NCI-H345 treated with DMSO at 0.1 percent for 48 hours (cell line): ENCODE measurements at regions not wholly inside any gene's neighbourhood (a gene's known extent, or its start where the extent isn't known, plus 50 kb on each side); places are given as distances from the start of the nearest gene placed in this dataset.

ENCODE experiments used
- DNase-seq: peaks from one replicate; lab custom pipeline; 2025; ENCODE audit not compliant: unreplicated experiment; lab: John Stamatoyannopoulos, UW

- no peak for DNase-seq
These were observed 391.2 kb downstream of the NOVA1 start for GRCh38 chr14:26206640-26207039.

DNA sequence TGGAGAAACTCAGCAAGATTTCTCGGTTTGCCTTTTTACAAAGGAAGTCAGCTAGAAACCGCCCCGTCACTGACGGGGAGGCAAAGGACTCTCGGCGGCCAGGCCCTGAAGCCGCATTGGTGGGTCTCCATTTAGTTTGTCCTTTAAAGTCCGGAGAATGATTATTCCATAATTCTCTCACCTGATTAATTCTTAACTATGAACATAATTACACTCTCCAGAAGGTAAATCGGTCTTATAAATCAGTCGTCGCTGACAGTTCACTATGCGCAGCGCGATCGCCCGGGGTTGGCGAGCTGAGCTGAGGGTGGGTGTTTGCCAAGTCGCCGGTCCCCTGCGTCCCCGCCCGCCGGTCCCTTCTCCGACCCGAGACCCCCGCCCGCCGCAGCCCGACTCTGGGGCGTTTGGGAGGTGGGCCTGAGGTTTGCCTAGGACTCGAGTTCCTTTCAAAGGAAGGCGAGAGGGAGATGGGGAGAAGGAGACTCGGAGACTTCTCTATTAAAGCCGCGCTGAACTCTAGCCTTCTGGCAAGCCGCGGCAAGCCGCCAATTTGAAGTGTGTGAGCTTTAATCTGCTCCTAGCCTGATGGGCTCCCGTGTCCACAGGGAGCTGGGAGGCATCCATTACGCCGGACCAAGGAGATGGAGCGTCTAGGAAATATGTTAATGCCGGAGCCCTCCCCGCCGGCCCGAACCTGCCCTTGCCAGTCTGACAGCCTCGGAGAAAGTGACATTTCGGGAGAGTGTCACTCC, 392.9 kb downstream of the NOVA1 start:
- no peak for DNase-seq

- no peak for DNase-seq
These were observed 393.5 kb downstream of the NOVA1 start for GRCh38 chr14:26204366-26204727.

GRCh38 chr14:26200687-26201086, 397.1 kb downstream of the NOVA1 start:
- DNase-seq, result no peak

GRCh38 chr14:26199590-26200370, 398.1 kb downstream of the NOVA1 start:
- no peak for DNase-seq

- DNase-seq, result no peak
These were observed 398.7 kb downstream of the NOVA1 start for GRCh38 chr14:26199096-26199495.

- no peak for DNase-seq
These were observed 403.0 kb downstream of the NOVA1 start for GRCh38 chr14:26194816-26195215.

DNA sequence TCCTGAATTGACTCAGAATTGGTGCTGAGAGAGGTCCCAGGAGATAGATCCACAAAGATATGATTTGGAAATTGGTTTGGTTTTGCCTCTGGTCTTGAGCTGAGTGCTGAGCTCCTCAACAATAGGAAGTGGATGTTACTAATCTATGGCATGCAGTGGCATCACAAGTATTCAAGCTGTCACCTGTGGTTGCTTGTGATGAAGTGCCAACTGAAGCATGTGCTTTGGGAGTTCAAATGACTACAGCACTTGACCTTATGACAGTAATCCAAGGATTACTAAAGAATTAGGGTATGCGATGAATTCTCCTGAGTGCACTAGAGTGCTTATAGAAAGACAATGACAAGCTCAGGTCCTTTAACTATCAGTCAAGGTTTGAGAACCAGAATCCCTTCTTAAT, 406.2 kb downstream of the NOVA1 start:
- no peak for DNase-seq

GRCh38 chr14:26191123-26191522, 406.7 kb downstream of the NOVA1 start:
- no peak for DNase-seq

GRCh38 chr14:26190646-26191045, 407.2 kb downstream of the NOVA1 start:
- DNase-seq, result no peak

DNA sequence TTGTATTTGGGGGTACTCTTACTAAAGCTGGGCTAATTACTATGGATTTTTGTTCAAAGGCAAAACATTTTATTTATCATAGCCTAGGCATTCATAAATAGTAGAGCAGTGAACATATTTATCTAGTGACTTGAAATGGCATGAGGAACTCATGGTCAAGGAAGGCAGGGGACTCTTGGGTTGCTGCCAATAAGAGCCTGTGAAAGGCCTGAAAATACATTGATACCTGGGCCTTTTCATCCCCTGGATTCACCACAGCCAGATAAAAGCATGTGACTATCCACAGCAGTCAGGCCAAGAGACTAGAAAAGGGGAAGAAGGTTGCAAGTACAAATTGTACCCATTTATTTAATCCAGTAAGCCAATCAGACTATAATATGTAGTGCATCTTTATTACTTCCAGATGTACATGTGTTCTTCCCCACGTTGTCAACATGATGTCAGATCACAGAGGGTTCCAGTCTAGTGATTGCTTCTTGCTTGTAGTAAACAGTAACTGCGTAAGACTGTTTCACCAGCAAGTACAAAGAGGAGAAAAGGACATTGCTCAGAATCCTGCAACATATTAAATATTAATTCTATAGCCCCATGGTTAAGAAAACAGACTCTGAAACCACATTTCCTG, 409.7 kb downstream of the NOVA1 start:
- no peak for DNase-seq

- DNase-seq, result peak; percentile 64
These were observed 417.6 kb downstream of the NOVA1 start for GRCh38 chr14:26180221-26180620.

DNA sequence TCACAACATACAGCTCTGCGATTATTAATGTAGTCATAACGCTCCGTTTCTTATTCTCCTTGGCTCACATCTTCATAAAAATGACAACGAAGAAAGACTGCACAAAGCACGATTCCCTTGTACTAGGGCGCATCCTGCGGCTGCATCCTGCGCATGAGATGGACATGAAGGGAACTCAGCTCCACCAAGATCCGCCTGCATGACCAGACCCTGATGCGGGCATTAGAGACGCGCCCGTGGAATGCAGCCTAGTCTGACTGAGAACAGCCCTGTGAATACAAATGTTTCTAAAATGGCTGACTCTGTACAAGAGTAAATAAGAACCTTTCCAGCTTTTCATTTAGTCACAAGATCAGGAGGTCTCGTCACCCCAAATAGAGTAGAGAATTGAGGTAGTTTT, 422.2 kb downstream of the NOVA1 start:
- DNase-seq, result no peak

DNA sequence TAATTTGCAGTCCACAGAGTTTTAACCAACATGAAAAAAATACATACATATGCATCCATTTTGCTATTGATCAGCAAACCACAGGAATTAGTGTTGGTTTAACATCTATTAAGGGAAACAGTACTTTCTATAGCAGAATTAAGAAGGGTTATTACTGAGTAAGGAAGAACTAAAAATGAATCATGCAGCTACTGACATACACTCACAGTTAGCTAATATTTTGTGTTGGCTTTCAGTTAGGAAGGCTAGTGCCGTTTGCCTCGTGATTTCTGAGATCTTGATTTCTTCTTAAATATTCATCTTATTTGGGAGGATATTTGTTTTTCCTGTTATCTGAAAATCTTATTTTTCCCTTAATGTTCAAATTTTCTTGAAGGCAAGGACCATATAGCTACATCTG, 423.4 kb downstream of the NOVA1 start:
- no peak for DNase-seq

GRCh38 chr14:26173581-26174110, 424.2 kb downstream of the NOVA1 start:
- DNase-seq, result no peak

GRCh38 chr14:26172396-26172795, 425.4 kb downstream of the NOVA1 start:
- DNase-seq, result no peak

- no peak for DNase-seq
These were observed 426.9 kb downstream of the NOVA1 start for GRCh38 chr14:26170885-26171284.

- peak; percentile 4 for DNase-seq
These were observed 434.1 kb downstream of the NOVA1 start for GRCh38 chr14:26163761-26164160.

- no peak for DNase-seq
These were observed 440.3 kb downstream of the NOVA1 start for GRCh38 chr14:26157517-26157916.

GRCh38 chr14:26143057-26143456, 454.8 kb downstream of the NOVA1 start:
- no peak for DNase-seq

DNA sequence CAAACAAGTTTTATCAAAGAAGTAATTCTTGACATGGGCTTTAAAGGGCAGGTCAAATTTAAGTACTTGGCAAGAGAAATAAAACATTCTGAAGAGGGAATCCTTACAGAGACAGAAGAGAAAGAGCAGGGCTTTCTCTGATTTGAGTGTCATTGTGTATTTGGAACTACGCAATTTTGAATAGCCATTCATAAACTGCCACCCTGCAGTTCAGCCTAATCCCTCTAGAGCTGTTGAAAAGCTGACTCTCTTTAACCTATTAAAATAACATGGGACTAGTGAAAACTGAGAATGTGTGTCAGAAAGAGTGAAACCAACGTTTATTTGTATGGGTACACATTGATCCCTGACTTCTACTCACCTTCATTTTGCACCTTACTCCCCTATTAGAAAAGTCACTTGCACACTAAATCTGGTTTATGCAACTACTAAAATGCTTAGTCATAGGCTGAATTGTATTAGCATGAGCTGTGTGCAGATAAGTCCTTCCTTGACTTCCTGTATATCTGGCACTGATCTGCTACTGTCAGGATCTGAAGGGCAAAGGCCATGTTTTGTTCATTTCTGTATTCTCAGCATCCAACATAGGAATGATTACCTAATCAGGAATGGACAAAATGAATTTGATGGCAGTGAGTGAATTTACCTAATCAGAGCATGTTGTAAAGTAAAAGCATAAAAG, 458.9 kb downstream of the NOVA1 start:
- peak; percentile 53 for DNase-seq
